Nephron (organoid): ENCODE measurements at regions not wholly inside any gene's neighbourhood (a gene's known extent, or its start where the extent isn't known, plus 50 kb on each side); places are given as distances from the start of the nearest gene placed in this dataset.
A peak's percentile ranks its signal among the peaks of the same experiment; 100 is the strongest.
"Not testable (repeated sequence)": the region's sequence is repeated elsewhere in the genome, so short reads cannot be mapped to it uniquely, and the experiment has no call there.

ENCODE experiments used
- H3K27ac Mint-ChIP-seq, 3 experiments: 2 replicates each; pipeline ENCODE4 v1.8.0; 2020; ENCODE audit warnings: mixed read lengths in 3 of 3, mild to moderate bottlenecking in 2 of 3, moderate library complexity in 1 of 3
- H3K27me3 Mint-ChIP-seq: 2 replicates; pipeline ENCODE4 v1.8.0; 2021; ENCODE audit warnings: low read depth, mild to moderate bottlenecking, moderate library complexity, mixed read lengths
- H3K36me3 Mint-ChIP-seq: 2 replicates; pipeline ENCODE4 v1.8.0; 2020; ENCODE audit warnings: low read depth, mixed read lengths
- H3K4me1 Mint-ChIP-seq: 2 replicates; pipeline ENCODE4 v1.8.0; 2020; ENCODE audit warnings: mixed read lengths
- H3K4me3 Mint-ChIP-seq, 3 experiments: 2 replicates each; pipeline ENCODE4 v1.8.0; 2020; ENCODE audit warnings: mild to moderate bottlenecking in 3 of 3, mixed read lengths in 3 of 3, moderate library complexity in 2 of 3
- H3K9me3 Mint-ChIP-seq: 2 replicates; pipeline ENCODE4 v1.8.0; 2020; ENCODE audit warnings: mixed read lengths
- CTCF ChIP-seq, 3 experiments: fragments of 200-600 bp; sonication (generic); IDR thresholded peaks; one replicate each; pipeline ENCODE4 v1.5.0; 2021; ENCODE audit warnings: antibody characterized with exemption in 3 of 3; ENCODE audit not compliant: unreplicated experiment in 3 of 3

DNA sequence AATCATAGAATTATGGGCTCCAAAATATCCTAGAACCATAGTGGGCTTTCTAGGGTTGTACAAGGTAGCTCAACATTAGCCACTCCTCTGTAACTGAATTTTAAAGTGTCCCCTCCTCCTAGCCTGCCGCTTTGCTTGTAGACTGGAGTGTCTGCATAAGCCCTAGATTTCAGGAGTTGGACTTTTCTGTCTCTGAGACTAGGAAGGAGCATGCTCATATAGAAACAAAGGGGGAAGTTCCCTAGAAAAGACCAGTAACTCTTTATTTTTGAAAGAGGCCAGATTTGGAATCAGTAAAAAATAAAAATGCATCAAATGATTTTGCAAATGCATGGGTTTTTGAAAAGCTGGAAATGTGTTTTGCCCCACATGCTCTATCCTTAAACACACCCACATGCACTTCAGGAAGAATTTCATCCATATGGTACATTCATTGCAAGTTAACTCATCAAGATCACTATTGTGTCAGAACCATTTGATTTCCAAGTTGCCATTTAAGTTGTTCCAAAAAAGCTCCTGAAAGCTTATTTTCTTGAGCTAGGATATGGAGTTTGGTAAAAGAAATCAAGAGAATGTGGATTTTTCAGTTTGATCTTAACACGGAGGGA is 121.0 kb upstream of the NR3C1 start:
- H3K4me3 Mint-ChIP-seq: no peak overlapping the region
- peaks cover 5% of the 10 kb centered on the region for H3K4me1 Mint-ChIP-seq
- peaks cover 4% of the 10 kb centered on the region for H3K27me3 Mint-ChIP-seq
- H3K27ac Mint-ChIP-seq: no peak overlapping the region
- H3K9me3 Mint-ChIP-seq: no peaks in the 10 kb centered on the region
- TF ChIP-seq CTCF (IDR thresholded peaks at IDR 0.05; ENCODE audit: unreplicated experiment in 3 of 3): no peak
- no peaks in the 10 kb centered on the region for H3K36me3 Mint-ChIP-seq

GRCh38 chr5:143521846-143522400 is 118.4 kb upstream of the NR3C1 start:
- no peaks in the 10 kb centered on the region for H3K9me3 Mint-ChIP-seq
- H3K4me3 Mint-ChIP-seq: no peak overlapping the region
- H3K4me1 Mint-ChIP-seq: peaks cover 5% of the 10 kb centered on the region
- TF ChIP-seq CTCF (IDR thresholded peaks at IDR 0.05; ENCODE audit: unreplicated experiment in 3 of 3): no peak
- no peak overlapping the region for H3K27ac Mint-ChIP-seq
- H3K27me3 Mint-ChIP-seq: peaks cover 4% of the 10 kb centered on the region
- no peaks in the 10 kb centered on the region for H3K36me3 Mint-ChIP-seq

- Mint-ChIP-seq H3K9me3 (no peaks in the 10 kb centered on the region), H3K27me3 (peaks cover 4% of the 10 kb centered on the region), H3K4me1 (peaks cover 7% of the 10 kb centered on the region), H3K4me3 (no peak overlapping the region), H3K36me3 (no peaks in the 10 kb centered on the region), H3K27ac (no peak overlapping the region)
- TF ChIP-seq CTCF (IDR thresholded peaks at IDR 0.05; ENCODE audit: unreplicated experiment in 3 of 3): no peak
Observed at GRCh38 chr5:143521141-143521540, 117.7 kb upstream of the NR3C1 start.

GRCh38 chr5:143519215-143519614 is 115.7 kb upstream of the NR3C1 start:
- peaks cover 16% of the 10 kb centered on the region for H3K4me1 Mint-ChIP-seq
- H3K9me3 Mint-ChIP-seq, H3K4me3 Mint-ChIP-seq, H3K27ac Mint-ChIP-seq, H3K27me3 Mint-ChIP-seq, H3K36me3 Mint-ChIP-seq: not testable (repeated sequence)

GRCh38 chr5:143517824-143518223 is 114.3 kb upstream of the NR3C1 start:
- H3K4me3 Mint-ChIP-seq, H3K36me3 Mint-ChIP-seq, H3K9me3 Mint-ChIP-seq, H3K27ac Mint-ChIP-seq, H3K27me3 Mint-ChIP-seq: not testable (repeated sequence)
- H3K4me1 Mint-ChIP-seq: peaks cover 16% of the 10 kb centered on the region

DNA sequence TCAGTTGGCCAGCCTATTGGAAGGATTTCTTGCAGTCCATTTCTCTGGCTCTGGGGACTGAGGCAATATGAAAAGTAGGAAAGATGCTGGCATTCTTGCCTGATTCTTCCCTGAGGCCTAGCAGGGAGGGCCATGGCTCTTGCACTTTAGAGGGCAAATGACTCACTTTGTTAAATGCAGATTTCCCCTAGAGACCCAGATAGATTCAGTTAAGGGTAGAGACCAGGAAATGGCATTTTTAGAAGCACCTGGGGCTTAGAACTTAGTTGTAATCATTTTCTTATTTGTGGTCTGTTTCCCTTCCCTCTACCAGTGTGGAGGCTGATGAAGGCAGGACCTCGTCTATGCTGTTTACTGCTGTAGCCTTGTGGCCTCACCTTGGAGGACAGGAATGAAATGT is 112.8 kb upstream of the NR3C1 start:
- Mint-ChIP-seq H3K4me3 (no peak overlapping the region), H3K27me3 (no peaks in the 10 kb centered on the region), H3K36me3 (no peaks in the 10 kb centered on the region), H3K9me3 (no peaks in the 10 kb centered on the region), H3K4me1 (peaks cover 11% of the 10 kb centered on the region), H3K27ac (peak overlapping the region in 2 of 3 experiments; percentile 6 to 15)
- TF ChIP-seq CTCF (IDR thresholded peaks at IDR 0.05; ENCODE audit: unreplicated experiment in 3 of 3): no peak

- H3K36me3 Mint-ChIP-seq: no peaks in the 10 kb centered on the region
- no peaks in the 10 kb centered on the region for H3K27me3 Mint-ChIP-seq
- peaks cover 11% of the 10 kb centered on the region for H3K4me1 Mint-ChIP-seq
- H3K9me3 Mint-ChIP-seq: no peaks in the 10 kb centered on the region
- H3K27ac Mint-ChIP-seq: peak overlapping the region in 2 of 3 experiments; percentile 6 to 17
- no peak overlapping the region for H3K4me3 Mint-ChIP-seq
- no peak for TF ChIP-seq CTCF (IDR thresholded peaks at IDR 0.05; ENCODE audit: unreplicated experiment in 3 of 3)
Observed at GRCh38 chr5:143515829-143516228, 112.3 kb upstream of the NR3C1 start.
